Astrocyte of the cerebellum (primary cell): ENCODE measurements at regions not wholly inside any gene's neighbourhood (a gene's known extent, or its start where the extent isn't known, plus 50 kb on each side); places are given as distances from the start of the nearest gene placed in this dataset.

Experiments used
- DNase-seq: peaks from one replicate; pipeline ENCODE4 v3.0.0-alpha.2; 2011; ENCODE audit warnings: low read depth
- H3K4me3 ChIP-seq: 2 replicates; pipeline ENCODE4 v1.5.1; 2011; ENCODE audit warnings: mild to moderate bottlenecking, low read depth, low read length, moderate library complexity
- in situ Hi-C: cut with HindIII; loops from 2 replicates; pipeline ENCODE4 v1.10.0; 2017; ENCODE audit warnings: low sequenced_read_pairs
- TF ChIP-seq, protein P1 (sequence below): IDR thresholded peaks from 2 replicates; pipeline ENCODE4 v1.5.1; 2012; ENCODE audit warnings: low read length, low read depth, moderate library complexity, mild to moderate bottlenecking; ENCODE audit errors: missing control alignments

DNA sequence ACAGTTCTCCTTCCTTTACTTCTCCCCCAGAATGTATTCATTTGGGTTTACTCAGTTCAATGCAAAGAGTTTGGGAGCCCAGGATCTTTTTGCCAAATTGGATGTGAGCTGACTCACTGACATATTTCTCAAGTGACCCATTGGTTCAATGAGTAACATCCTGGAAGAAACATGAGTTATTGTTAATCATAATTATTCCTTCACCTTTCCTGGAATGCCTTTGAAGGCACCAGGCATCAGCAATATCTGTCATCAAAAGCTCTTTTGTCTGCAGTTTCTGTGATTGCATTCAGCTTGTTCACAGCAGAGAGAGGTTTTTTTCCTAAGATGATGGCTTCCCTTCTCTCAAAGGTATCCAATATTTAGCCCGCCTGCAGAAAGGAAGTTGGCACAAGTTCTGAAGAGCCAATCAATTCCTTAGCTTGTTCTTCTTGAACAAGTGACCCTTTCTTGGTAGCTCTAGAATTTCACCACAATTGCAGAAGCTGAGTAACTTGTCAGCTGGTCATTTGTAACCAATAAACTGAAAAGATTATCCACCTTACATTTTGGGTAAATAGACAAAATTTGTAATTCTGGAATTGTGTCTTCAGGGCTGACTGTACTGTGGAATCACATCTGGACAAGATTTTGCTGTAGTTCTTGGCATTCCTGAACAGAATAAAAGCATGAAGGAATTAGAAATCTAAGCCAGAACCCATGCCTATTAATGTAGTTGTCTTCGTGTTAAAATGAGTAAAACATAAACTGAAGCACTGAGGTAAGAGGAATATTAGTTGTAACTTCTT lies 72.2 kb upstream of the TMEM17 start:
- TF ChIP-seq, protein P1, sequence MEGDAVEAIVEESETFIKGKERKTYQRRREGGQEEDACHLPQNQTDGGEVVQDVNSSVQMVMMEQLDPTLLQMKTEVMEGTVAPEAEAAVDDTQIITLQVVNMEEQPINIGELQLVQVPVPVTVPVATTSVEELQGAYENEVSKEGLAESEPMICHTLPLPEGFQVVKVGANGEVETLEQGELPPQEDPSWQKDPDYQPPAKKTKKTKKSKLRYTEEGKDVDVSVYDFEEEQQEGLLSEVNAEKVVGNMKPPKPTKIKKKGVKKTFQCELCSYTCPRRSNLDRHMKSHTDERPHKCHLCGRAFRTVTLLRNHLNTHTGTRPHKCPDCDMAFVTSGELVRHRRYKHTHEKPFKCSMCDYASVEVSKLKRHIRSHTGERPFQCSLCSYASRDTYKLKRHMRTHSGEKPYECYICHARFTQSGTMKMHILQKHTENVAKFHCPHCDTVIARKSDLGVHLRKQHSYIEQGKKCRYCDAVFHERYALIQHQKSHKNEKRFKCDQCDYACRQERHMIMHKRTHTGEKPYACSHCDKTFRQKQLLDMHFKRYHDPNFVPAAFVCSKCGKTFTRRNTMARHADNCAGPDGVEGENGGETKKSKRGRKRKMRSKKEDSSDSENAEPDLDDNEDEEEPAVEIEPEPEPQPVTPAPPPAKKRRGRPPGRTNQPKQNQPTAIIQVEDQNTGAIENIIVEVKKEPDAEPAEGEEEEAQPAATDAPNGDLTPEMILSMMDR: no peak
- H3K4me3 ChIP-seq: no peak overlapping the region
- DNase-seq: peak; percentile 74
- in situ Hi-C loops: no loop called here

- TF ChIP-seq, protein P1: no peak
- no peak for DNase-seq
- in situ Hi-C loops: no loop called here
- H3K4me3 ChIP-seq: no peak overlapping the region
These were observed 70.4 kb upstream of the TMEM17 start for GRCh38 chr2:62576276-62576939.

- TF ChIP-seq, protein P1: no peak
- no peak overlapping the region for H3K4me3 ChIP-seq
- no peak for DNase-seq
- in situ Hi-C loops: no loop called here
These were observed 67.9 kb upstream of the TMEM17 start for GRCh38 chr2:62573936-62574335.

DNA sequence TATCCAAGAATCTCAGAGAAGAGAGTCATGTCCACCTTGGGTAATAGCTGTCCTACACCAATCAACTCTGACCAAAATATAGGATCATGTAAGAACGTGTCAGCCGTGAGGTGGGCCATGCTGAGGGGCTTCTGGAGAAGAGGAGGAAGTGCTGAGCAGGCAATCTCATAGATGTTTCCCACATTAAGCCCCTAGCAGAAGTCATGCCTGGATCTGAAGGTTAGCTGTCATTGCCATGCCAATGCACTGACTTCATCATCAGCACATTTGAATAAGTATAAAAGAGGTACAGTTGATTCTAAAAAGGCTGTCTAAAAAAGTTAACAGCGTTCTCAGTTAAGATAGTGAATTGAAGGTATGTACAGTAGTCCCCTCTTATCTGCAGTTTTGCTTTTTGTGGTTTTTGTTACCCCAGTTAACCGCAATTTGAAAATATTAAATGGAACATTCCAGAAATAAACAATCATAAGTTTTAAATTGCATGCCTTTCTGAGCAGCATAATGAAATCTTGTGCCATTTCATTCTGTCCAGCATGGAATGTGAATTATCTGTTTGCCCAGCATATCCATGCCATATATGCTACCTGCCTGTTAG lies 67.2 kb upstream of the TMEM17 start:
- H3K4me3 ChIP-seq: no peak overlapping the region
- in situ Hi-C loops: no loop called here
- DNase-seq: no peak
- TF ChIP-seq, protein P1: no peak

DNA sequence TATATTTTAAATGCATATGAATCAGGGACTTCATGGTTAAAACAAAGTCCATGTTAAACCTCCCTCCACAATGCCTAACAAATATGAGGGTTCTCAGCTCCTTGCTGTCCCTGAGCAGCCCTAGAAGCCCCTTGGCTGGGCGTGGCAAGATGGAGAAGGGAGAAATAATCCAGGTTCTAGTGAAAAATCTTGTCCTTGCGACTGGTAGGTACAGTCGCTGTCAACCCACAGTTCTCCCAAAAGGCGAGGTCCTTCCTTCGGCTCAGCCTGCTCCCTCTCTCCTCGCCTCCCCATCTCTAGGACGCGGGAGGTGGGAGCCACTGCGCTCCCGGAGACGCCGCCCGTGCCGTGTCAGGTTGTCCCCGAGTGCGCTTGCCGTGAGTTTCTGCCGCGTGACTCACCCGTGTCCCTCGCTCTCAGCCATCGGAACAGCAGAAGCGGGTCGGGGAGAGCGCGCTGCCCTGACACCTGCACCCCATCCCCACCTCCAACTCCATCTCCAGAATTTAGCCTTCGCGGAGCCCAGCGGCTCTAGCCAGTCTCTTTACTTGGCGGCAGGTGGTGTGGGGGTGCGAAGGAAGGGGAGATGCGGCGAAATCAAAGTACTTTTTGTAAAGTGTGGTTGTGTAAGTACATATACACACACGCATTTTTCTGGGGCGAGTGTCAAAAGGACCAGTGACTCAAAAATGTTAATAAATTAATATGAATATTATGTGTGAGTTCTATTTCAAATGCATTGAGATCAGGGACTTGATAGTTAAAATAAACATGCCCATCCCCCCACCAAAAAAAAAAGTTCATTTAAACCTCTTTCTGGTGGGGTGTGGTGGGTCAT lies 65.1 kb upstream of the TMEM17 start:
- H3K4me3 ChIP-seq: peak overlapping the region; percentile 29
- no peak for DNase-seq

More for the DNA sequence above, 65.1 kb upstream of the TMEM17 start:
- in situ Hi-C loops: no loop called here
- TF ChIP-seq, protein P1: no peak
